GM18502 (cell line): ENCODE measurements at regions not wholly inside any gene's neighbourhood (a gene's known extent, or its start where the extent isn't known, plus 50 kb on each side); places are given as distances from the start of the nearest gene placed in this dataset.
"Not testable (repeated sequence)": the region's sequence is repeated elsewhere in the genome, so short reads cannot be mapped to it uniquely, and the experiment has no call there.

Source experiments
- ATAC-seq: cut with Tn5 transposase; IDR thresholded peaks from one replicate; pipeline ENCODE4 v1.9.1; 2021; ENCODE audit warnings: mild to moderate bottlenecking; ENCODE audit not compliant: unreplicated experiment, poor library complexity

- ATAC-seq = no peak
These were observed 1367.6 kb upstream of the CDH8 start for GRCh38 chr16:63403792-63404191.

GRCh38 chr16:63388277-63388676 lies 1352.0 kb upstream of the CDH8 start:
- ATAC-seq = not testable (repeated sequence)

- no peak for ATAC-seq
These were observed 1349.6 kb upstream of the CDH8 start for GRCh38 chr16:63385714-63386432.

- no peak for ATAC-seq
These were observed 1337.5 kb upstream of the CDH8 start for GRCh38 chr16:63373744-63374143.

- no peak for ATAC-seq
These were observed 1336.6 kb upstream of the CDH8 start for GRCh38 chr16:63372815-63373214.

- no peak for ATAC-seq
These were observed 1336.0 kb upstream of the CDH8 start for GRCh38 chr16:63372283-63372682.

GRCh38 chr16:63365649-63366304 lies 1329.5 kb upstream of the CDH8 start:
- ATAC-seq = no peak

- ATAC-seq = no peak
These were observed 1327.5 kb upstream of the CDH8 start for GRCh38 chr16:63363738-63364137.

- ATAC-seq = peak; percentile 79
These were observed 1324.9 kb upstream of the CDH8 start for GRCh38 chr16:63361032-63361624.

GRCh38 chr16:63349961-63350360 lies 1313.7 kb upstream of the CDH8 start:
- no peak for ATAC-seq

- ATAC-seq = no peak
These were observed 1309.8 kb upstream of the CDH8 start for GRCh38 chr16:63346000-63346399.

GRCh38 chr16:63337264-63337663 lies 1301.0 kb upstream of the CDH8 start:
- ATAC-seq = no peak

GRCh38 chr16:63331111-63331510 lies 1294.9 kb upstream of the CDH8 start:
- ATAC-seq = no peak

GRCh38 chr16:63326736-63327339 lies 1290.6 kb upstream of the CDH8 start:
- no peak for ATAC-seq

- ATAC-seq = no peak
These were observed 1287.8 kb upstream of the CDH8 start for GRCh38 chr16:63323722-63324705.

- ATAC-seq = no peak
These were observed 1286.8 kb upstream of the CDH8 start for GRCh38 chr16:63323055-63323454.

GRCh38 chr16:63315229-63315628 lies 1279.0 kb upstream of the CDH8 start:
- no peak for ATAC-seq

- no peak for ATAC-seq
These were observed 1276.1 kb upstream of the CDH8 start for GRCh38 chr16:63312346-63312745.

- ATAC-seq = no peak
These were observed 1275.1 kb upstream of the CDH8 start for GRCh38 chr16:63311313-63311712.

GRCh38 chr16:63302811-63303210 lies 1266.6 kb upstream of the CDH8 start:
- no peak for ATAC-seq
